H1 (cell line): ENCODE measurements at regions not wholly inside any gene's neighbourhood (a gene's known extent, or its start where the extent isn't known, plus 50 kb on each side); places are given as distances from the start of the nearest gene placed in this dataset.
A peak's percentile ranks its signal among the peaks of the same experiment; 100 is the strongest.

ENCODE experiments used
- CTCF ChIA-PET: fragments of 300-600 bp; sonication (Branson Sonifier 250); formaldehyde crosslinking; loops from one replicate; lab custom pipeline; 2021; ENCODE audit not compliant: partially characterized antibody; lab: Charles Lee
- POLR2A ChIA-PET: fragments of 300-600 bp; sonication (Branson Sonifier 250); formaldehyde crosslinking; loops from one replicate; lab custom pipeline; 2021; ENCODE audit warnings: inconsistent platforms; ENCODE audit not compliant: partially characterized antibody; lab: Charles Lee
- DNase-seq, 2 experiments: peaks; one replicate each; pipeline versions ENCODE4 v3.0.0 to v3.0.0-alpha.2; 2010 to 2022; ENCODE audit warnings: low spot score in 2 of 2, low read depth in 1 of 2, mixed read lengths in 1 of 2
- FAIRE-seq: peaks from 2 replicates; lab custom pipeline; 2011; peaks lifted over from hg19 to GRCh38; lab: Jason Lieb, UNC
- H2AFZ ChIP-seq: 2 replicates; pipeline ENCODE4 v1.8.1; 2012; ENCODE audit warnings: low read length, inconsistent platforms
- H2AK5ac ChIP-seq: 2 replicates; pipeline ENCODE4 v1.6.1; 2013; ENCODE audit warnings: low read depth, low read length
- H2BK120ac ChIP-seq: replicated peaks from 2 replicates; pipeline ENCODE3; 2013; ENCODE audit warnings: low read depth, low read length, inconsistent platforms
- H2BK12ac ChIP-seq: 2 replicates; pipeline ENCODE4 v1.6.1; 2013; ENCODE audit warnings: low read depth, low read length
- H2BK15ac ChIP-seq: 2 replicates; pipeline ENCODE4 v1.6.1; 2013; ENCODE audit warnings: low read length
- H2BK20ac ChIP-seq: 2 replicates; pipeline ENCODE4 v1.6.1; 2013; ENCODE audit warnings: low read length
- H2BK5ac ChIP-seq: 2 replicates; pipeline ENCODE4 v1.6.1; 2013; ENCODE audit warnings: low read depth, low read length
- H3K14ac ChIP-seq: 2 replicates; pipeline ENCODE4 v1.6.1; 2013; ENCODE audit warnings: inconsistent platforms; ENCODE audit not compliant: insufficient read length
- H3K18ac ChIP-seq: 2 replicates; pipeline ENCODE4 v1.6.1; 2013; ENCODE audit warnings: low read length; ENCODE audit errors: extremely low read depth
- H3K23ac ChIP-seq: 2 replicates; pipeline ENCODE4 v1.6.1; 2013; ENCODE audit warnings: inconsistent platforms; ENCODE audit not compliant: insufficient read length
- H3K23me2 ChIP-seq: 2 replicates; pipeline ENCODE4 v1.6.1; 2013; ENCODE audit warnings: low read depth, low read length
- H3K27ac ChIP-seq: 2 replicates; pipeline ENCODE4 v1.6.1; 2011; ENCODE audit warnings: low read depth, low read length, inconsistent platforms
- H3K27me3 ChIP-seq, 4 experiments: replicated peaks in 1 of 4; 1 replicate in 1 of 4; 2 replicates in 3 of 4; pipeline versions ENCODE4 v1.6.1 to v1.8.1; 2011 to 2013; ENCODE audit warnings: low read length in 3 of 4, mild to moderate bottlenecking in 3 of 4, inconsistent platforms in 2 of 4, mixed read lengths in 2 of 4, moderate library complexity in 1 of 4; ENCODE audit not compliant: control insufficient read depth in 3 of 4, insufficient read depth in 3 of 4; ENCODE audit errors: extremely low read depth in 1 of 4
- H3K36me3 ChIP-seq, 4 experiments: 2 replicates each; pipeline versions ENCODE4 v1.6.1 to v1.8.1; 2011 to 2013; ENCODE audit warnings: mild to moderate bottlenecking in 4 of 4, low read length in 3 of 4, moderate library complexity in 2 of 4, control low read depth in 1 of 4, inconsistent platforms in 1 of 4; ENCODE audit not compliant: insufficient read depth in 4 of 4, control insufficient read depth in 2 of 4
- H3K4ac ChIP-seq: replicated peaks from 2 replicates; pipeline ENCODE3; 2013; ENCODE audit warnings: low read length, low read depth, mixed read lengths, inconsistent platforms; ENCODE audit not compliant: insufficient read length
- H3K4me1 ChIP-seq, 4 experiments: replicated peaks in 1 of 4; 1 replicate in 1 of 4; 2 replicates in 3 of 4; pipeline versions ENCODE4 v1.6.1 to v1.8.1; 2011 to 2013; ENCODE audit warnings: low read length in 3 of 4, inconsistent platforms in 2 of 4, mixed read lengths in 1 of 4; ENCODE audit not compliant: insufficient read depth in 4 of 4, control insufficient read depth in 3 of 4
- H3K4me2 ChIP-seq, 2 experiments: 2 replicates each; pipeline versions ENCODE4 v1.6.1 to v1.8.1; 2011 to 2013; ENCODE audit warnings: low read depth in 2 of 2, low read length in 2 of 2, control low read depth in 1 of 2, inconsistent platforms in 1 of 2, mild to moderate bottlenecking in 1 of 2; ENCODE audit not compliant: insufficient read depth in 1 of 2
- H3K4me3 ChIP-seq, 4 experiments: fragments of 200-600, 300-600 bp in 1 of 4; sonication (generic), shearing (Covaris generic), sonication (Bioruptor Twin) in 1 of 4; 2 replicates each; pipeline versions ENCODE4 v1.5.1 to v1.8.1; 2011 to 2016; ENCODE audit warnings: low read length in 4 of 4, low read depth in 3 of 4, control low read depth in 2 of 4, inconsistent platforms in 2 of 4, mild to moderate bottlenecking in 2 of 4, mixed read lengths in 1 of 4, moderate library complexity in 1 of 4; ENCODE audit not compliant: insufficient read depth in 2 of 4; ENCODE audit errors: extremely low read depth in 1 of 4
- H3K56ac ChIP-seq: replicated peaks from 2 replicates; pipeline ENCODE3; 2013; ENCODE audit warnings: low read depth, mild to moderate bottlenecking, mixed read lengths, low read length, inconsistent platforms; ENCODE audit not compliant: insufficient read length
- H3K79me1 ChIP-seq: 2 replicates; pipeline ENCODE4 v1.6.1; 2013; ENCODE audit warnings: low read depth, low read length, control low read depth
- H3K79me2 ChIP-seq, 2 experiments: 2 replicates each; pipeline versions ENCODE4 v1.6.1 to v1.8.1; 2012 to 2013; ENCODE audit warnings: low read length in 2 of 2, mild to moderate bottlenecking in 2 of 2, inconsistent platforms in 1 of 2; ENCODE audit not compliant: insufficient read depth in 2 of 2, control insufficient read depth in 1 of 2
- H3K9ac ChIP-seq, 4 experiments: replicated peaks in 1 of 4; 1 replicate in 1 of 4; 2 replicates in 3 of 4; pipeline versions ENCODE4 v1.6.1 to v1.8.1; 2011 to 2013; ENCODE audit warnings: low read depth in 3 of 4, low read length in 3 of 4, control low read depth in 2 of 4, mild to moderate bottlenecking in 2 of 4, moderate library complexity in 2 of 4, inconsistent platforms in 1 of 4; ENCODE audit errors: extremely low read depth in 1 of 4
- H3K9me3 ChIP-seq, 2 experiments: 2 replicates each; pipeline versions ENCODE4 v1.6.1 to v1.8.1; 2012 to 2013; ENCODE audit warnings: mild to moderate bottlenecking in 2 of 2, moderate library complexity in 2 of 2, control low read depth in 1 of 2, inconsistent platforms in 1 of 2, low read depth in 1 of 2, low read length in 1 of 2, mixed read lengths in 1 of 2; ENCODE audit not compliant: insufficient read depth in 2 of 2
- H4K20me1 ChIP-seq, 2 experiments: replicated peaks in 1 of 2; 2 replicates each; pipeline versions ENCODE3 to v1.8.1; 2011 to 2013; ENCODE audit warnings: inconsistent platforms in 2 of 2, low read length in 2 of 2, mild to moderate bottlenecking in 1 of 2; ENCODE audit not compliant: insufficient read depth in 2 of 2, control insufficient read depth in 1 of 2
- H4K5ac ChIP-seq: 2 replicates; pipeline ENCODE4 v1.6.1; 2013; ENCODE audit warnings: low read length, low read depth, mixed read lengths, inconsistent platforms; ENCODE audit not compliant: insufficient read length
- H4K8ac ChIP-seq: 2 replicates; pipeline ENCODE4 v1.8.0; 2013; ENCODE audit warnings: mild to moderate bottlenecking, moderate library complexity, low read length, inconsistent platforms; ENCODE audit not compliant: insufficient read depth; ENCODE audit errors: extremely low read depth
- H4K91ac ChIP-seq: replicated peaks from 2 replicates; pipeline ENCODE3; 2013; ENCODE audit warnings: low read length, mixed read lengths, inconsistent platforms; ENCODE audit not compliant: insufficient read length
- CHD1 ChIP-seq: IDR thresholded peaks from 2 replicates; pipeline ENCODE4 v1.6.1; 2012; ENCODE audit warnings: low read depth, low read length, improper control_type of control experiment
- SP1 ChIP-seq: IDR thresholded peaks from 2 replicates; pipeline ENCODE4 v1.6.1; 2011; ENCODE audit warnings: low read depth, low read length
- WGBS, 2 experiments: shearing (Covaris generic) in 1 of 2; methylation state at CpG; one replicate each; pipeline versions ENCODE4 v1.1.6 to v1.1.7; 2013 to 2015; ENCODE audit warnings: low lambda C conversion rate in 2 of 2, mixed read lengths in 2 of 2, inconsistent platforms in 1 of 2, low coverage in 1 of 2, missing lambda C conversion rate in 1 of 2; ENCODE audit not compliant: insufficient replicate concordance in 2 of 2, insufficient coverage in 1 of 2, insufficient read length in 1 of 2; ENCODE audit errors: extremely low coverage in 1 of 2, missing lambda C conversion rate in 1 of 2; 5-methylcytosine and 5-hydroxymethylcytosine counted together

- Histone ChIP-seq H3K79me1 (no peaks in the 10 kb centered on the region), H3K9ac (no peak overlapping the region), H2BK15ac (no peak overlapping the region), H3K4me1 (no peaks in the 10 kb centered on the region), H3K27me3 (no peaks in the 10 kb centered on the region), H2AFZ (no peak overlapping the region), H3K9me3 (no peaks in the 10 kb centered on the region), H3K4me3 (no peak overlapping the region), H4K5ac (no peak overlapping the region), H3K14ac (no peak overlapping the region), H3K18ac (no peak overlapping the region), H3K27ac (no peak overlapping the region), H2BK20ac (no peak overlapping the region), H2BK5ac (no peak overlapping the region), H4K20me1 (no peaks in the 10 kb centered on the region), H3K79me2 (no peaks in the 10 kb centered on the region), H3K4ac (no peak overlapping the region), H3K4me2 (no peak overlapping the region), H4K8ac (no peak overlapping the region), H3K23me2 (no peaks in the 10 kb centered on the region), H2AK5ac (no peak overlapping the region), H3K23ac (no peak overlapping the region), H3K36me3 (no peaks in the 10 kb centered on the region), H4K91ac (no peak overlapping the region), H2BK120ac (no peak overlapping the region), H3K56ac (no peak overlapping the region), H2BK12ac (no peak overlapping the region)
- WGBS, 2 experiments = 97% methylated on average over 9 of the region's 9 CpGs; no CpG with 5 or more reads in 1 of the 2 experiments
- POLR2A ChIA-PET = no interaction called here
- CTCF ChIA-PET = no interaction called here
- DNase-seq (no peak), FAIRE-seq (no peak)
- TF ChIP-seq CHD1 (no peak), SP1 (peak; percentile 58; the same call in 1 of the 2 replicates)
Observed at GRCh38 chr5:167143716-167144115, 1147.7 kb upstream of the WWC1 start.
